ENCODE measurements at regions not wholly inside any gene's neighbourhood (a gene's known extent, or its start where the extent isn't known, plus 50 kb on each side); places are given as distances from the start of the nearest gene placed in this dataset.

- TF ChIP-seq SREBF2 (IDR thresholded peaks at IDR 0.05) (no peak), KDM5A (IDR thresholded peaks at IDR 0.05) (no peak)
Observed at GRCh38 chr3:82265747-82266146, 504.3 kb upstream of the GBE1 start.
